Gastrocnemius medialis (tissue), 4 donors: ENCODE measurements at regions not wholly inside any gene's neighbourhood (a gene's known extent, or its start where the extent isn't known, plus 50 kb on each side); places are given as distances from the start of the nearest gene placed in this dataset.
"Not testable (repeated sequence)": the region's sequence is repeated elsewhere in the genome, so short reads cannot be mapped to it uniquely, and the experiment has no call there.

Source experiments
- POLR2A ChIP-seq, 2 donors: fragments of 450-650 bp; IDR thresholded peaks; one replicate each; pipeline ENCODE4 v1.6.1; 2017; ENCODE audit warnings: antibody characterized with exemption in 2 of 2, mild to moderate bottlenecking in 2 of 2, moderate library complexity in 2 of 2
- TF ChIP-seq, protein P1 (sequence below), 5 experiments: fragments of 450-650 bp in 3 of 5; fragments of 200-600 bp in 2 of 5; sonication (generic) in 2 of 5; IDR thresholded peaks in 4 of 5; conservative IDR thresholded peaks in 1 of 5; 1 replicate in 4 of 5; 2 replicates in 1 of 5; pipeline ENCODE4 v1.5.1; 2016 to 2019; ENCODE audit warnings: antibody characterized with exemption in 5 of 5, mild to moderate bottlenecking in 3 of 5, moderate library complexity in 3 of 5

DNA sequence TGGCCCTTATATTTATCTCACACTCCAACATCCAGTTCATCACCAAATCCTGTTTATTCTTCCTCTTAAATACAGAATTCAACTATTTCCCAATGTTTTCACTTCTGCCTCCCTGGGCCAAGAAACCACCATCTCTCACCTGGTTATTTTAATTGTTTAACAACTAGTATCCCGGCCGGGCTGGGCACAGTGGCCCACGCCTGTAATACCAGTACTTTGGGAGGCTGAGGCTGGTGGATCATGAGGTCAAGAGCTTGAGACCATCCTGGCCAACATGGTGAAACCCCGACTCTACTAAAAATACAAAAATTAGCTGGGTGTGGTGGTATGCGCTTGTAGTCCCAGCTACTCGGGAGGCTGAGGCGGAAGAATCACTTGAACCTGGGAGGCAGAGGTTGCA lies 120.9 kb upstream of the GOLGA6L4 start:
- TF ChIP-seq, protein P1, sequence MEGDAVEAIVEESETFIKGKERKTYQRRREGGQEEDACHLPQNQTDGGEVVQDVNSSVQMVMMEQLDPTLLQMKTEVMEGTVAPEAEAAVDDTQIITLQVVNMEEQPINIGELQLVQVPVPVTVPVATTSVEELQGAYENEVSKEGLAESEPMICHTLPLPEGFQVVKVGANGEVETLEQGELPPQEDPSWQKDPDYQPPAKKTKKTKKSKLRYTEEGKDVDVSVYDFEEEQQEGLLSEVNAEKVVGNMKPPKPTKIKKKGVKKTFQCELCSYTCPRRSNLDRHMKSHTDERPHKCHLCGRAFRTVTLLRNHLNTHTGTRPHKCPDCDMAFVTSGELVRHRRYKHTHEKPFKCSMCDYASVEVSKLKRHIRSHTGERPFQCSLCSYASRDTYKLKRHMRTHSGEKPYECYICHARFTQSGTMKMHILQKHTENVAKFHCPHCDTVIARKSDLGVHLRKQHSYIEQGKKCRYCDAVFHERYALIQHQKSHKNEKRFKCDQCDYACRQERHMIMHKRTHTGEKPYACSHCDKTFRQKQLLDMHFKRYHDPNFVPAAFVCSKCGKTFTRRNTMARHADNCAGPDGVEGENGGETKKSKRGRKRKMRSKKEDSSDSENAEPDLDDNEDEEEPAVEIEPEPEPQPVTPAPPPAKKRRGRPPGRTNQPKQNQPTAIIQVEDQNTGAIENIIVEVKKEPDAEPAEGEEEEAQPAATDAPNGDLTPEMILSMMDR (IDR thresholded peaks at IDR 0.05 in 4 of 5, conservative IDR thresholded peaks at IDR 0.05 in 1 of 5): not testable (repeated sequence)
- not testable (repeated sequence) for TF ChIP-seq POLR2A (IDR thresholded peaks at IDR 0.05)
